ENCODE measurements at regions not wholly inside any gene's neighbourhood (a gene's known extent, or its start where the extent isn't known, plus 50 kb on each side); places are given as distances from the start of the nearest gene placed in this dataset.

GRCh38 chr18:39549144-39549543 is 1983.5 kb upstream of the CELF4 start:
- H3K4me3 ChIP-seq (ENCODE audit: extremely low read depth in 1 of 4, insufficient read depth in 2 of 4, low read depth in 3 of 4, low read length in 4 of 4), result no peak overlapping the region
- no peaks in the 10 kb centered on the region for H3K79me1 ChIP-seq (ENCODE audit: low read depth, low read length)
- no peak for FAIRE-seq
- no peak overlapping the region for H2AK5ac ChIP-seq (ENCODE audit: low read depth, low read length)
- TF ChIP-seq POU5F1 (IDR thresholded peaks at IDR 0.05; ENCODE audit: low read depth, low read length) (no peak), MAX (IDR thresholded peaks at IDR 0.05) (no peak), EP300 (IDR thresholded peaks at IDR 0.05; ENCODE audit: borderline replicate concordance in 1 of 2, low read depth in 2 of 2, low read length in 2 of 2) (no peak), CBX8 (IDR thresholded peaks at IDR 0.05; ENCODE audit: borderline replicate concordance, low read depth, low read length) (no peak), CTBP2 (IDR thresholded peaks at IDR 0.05; ENCODE audit: borderline replicate concordance, insufficient read depth, insufficient read length, low read length) (no peak), HDAC2 (IDR thresholded peaks at IDR 0.05; ENCODE audit: borderline replicate concordance in 1 of 2, low read depth in 2 of 2, low read length in 2 of 2) (no peak), RAD21 (IDR thresholded peaks at IDR 0.05 in 1 of 2, conservative IDR thresholded peaks at IDR 0.05 in 1 of 2; ENCODE audit: low read depth in 2 of 2, low read length in 2 of 2) (no peak), ZNF274 (IDR thresholded peaks at IDR 0.05; ENCODE audit: borderline replicate concordance, extremely low read depth, low read length) (no peak), CHD2 (IDR thresholded peaks at IDR 0.05; ENCODE audit: low read length) (no peak)
- no peak for DNase-seq (ENCODE audit: low read depth in 1 of 2, low spot score in 2 of 2)
- POLR2A ChIA-PET (ENCODE audit: partially characterized antibody), result no interaction called here
- no peaks in the 10 kb centered on the region for H3K36me3 ChIP-seq (ENCODE audit: control insufficient read depth in 2 of 4, insufficient read depth in 4 of 4, low read length in 3 of 4)
- no peak overlapping the region for H2BK12ac ChIP-seq (ENCODE audit: low read depth, low read length)
- H3K9ac ChIP-seq (replicated peaks in 1 of 4; ENCODE audit: extremely low read depth in 1 of 4, low read depth in 3 of 4, low read length in 3 of 4), result no peak overlapping the region
- H3K23me2 ChIP-seq (ENCODE audit: low read depth, low read length), result no peaks in the 10 kb centered on the region; the same call in 1 of the 2 replicates
- no peak overlapping the region for H4K8ac ChIP-seq (ENCODE audit: extremely low read depth, insufficient read depth, low read length)
- H4K91ac ChIP-seq (replicated peaks; ENCODE audit: insufficient read length, low read length), result no peak overlapping the region
- no peak overlapping the region for H4K5ac ChIP-seq (ENCODE audit: insufficient read length, low read depth, low read length)
- no peak overlapping the region for H2BK120ac ChIP-seq (replicated peaks; ENCODE audit: low read depth, low read length)
- H3K27me3 ChIP-seq (replicated peaks in 1 of 4; ENCODE audit: control insufficient read depth in 3 of 4, extremely low read depth in 1 of 4, insufficient read depth in 3 of 4, low read length in 3 of 4), result no peaks in the 10 kb centered on the region
- H3K56ac ChIP-seq (replicated peaks; ENCODE audit: insufficient read length, low read depth, low read length), result no peak overlapping the region
- H3K4me1 ChIP-seq (replicated peaks in 1 of 4; ENCODE audit: control insufficient read depth in 3 of 4, insufficient read depth in 4 of 4, low read length in 3 of 4), result no peaks in the 10 kb centered on the region
- no peak overlapping the region for H3K14ac ChIP-seq (ENCODE audit: insufficient read length)
- H3K4me2 ChIP-seq (ENCODE audit: insufficient read depth in 1 of 2, low read depth in 2 of 2, low read length in 2 of 2), result no peak overlapping the region
- H3K4ac ChIP-seq (replicated peaks; ENCODE audit: insufficient read length, low read depth, low read length), result no peak overlapping the region
- no peak overlapping the region for H3K23ac ChIP-seq (ENCODE audit: insufficient read length)
- H3K27ac ChIP-seq (ENCODE audit: low read depth, low read length), result no peak overlapping the region
- no peaks in the 10 kb centered on the region for H3K79me2 ChIP-seq (ENCODE audit: control insufficient read depth in 1 of 2, insufficient read depth in 2 of 2, low read length in 2 of 2)
- H4K20me1 ChIP-seq (replicated peaks in 1 of 2; ENCODE audit: control insufficient read depth in 1 of 2, insufficient read depth in 2 of 2, low read length in 2 of 2), result no peaks in the 10 kb centered on the region
- no peak overlapping the region for H2BK5ac ChIP-seq (ENCODE audit: low read depth, low read length)
- 96% methylated on average over 1 of the region's 1 CpG; no CpG with 5 or more reads in 1 of the 2 experiments for WGBS, 2 experiments (ENCODE audit: extremely low coverage in 1 of 2, insufficient coverage in 1 of 2, insufficient read length in 1 of 2, insufficient replicate concordance in 2 of 2, low coverage in 1 of 2, low lambda C conversion rate in 2 of 2, missing lambda C conversion rate in 1 of 2)
- H2AFZ ChIP-seq (ENCODE audit: low read length), result no peak overlapping the region
- H2BK20ac ChIP-seq (ENCODE audit: low read length), result no peak overlapping the region
- H3K9me3 ChIP-seq (ENCODE audit: insufficient read depth in 2 of 2, low read depth in 1 of 2, low read length in 1 of 2), result no peaks in the 10 kb centered on the region
- CTCF ChIA-PET (ENCODE audit: partially characterized antibody), result interaction anchor here (0.6 kb wide), 1 partner anchor 131 kb away, joined by 4 read pairs; no protein-coding TSS in a partner anchor
- H2BK15ac ChIP-seq (ENCODE audit: low read length), result no peak overlapping the region
- H3K18ac ChIP-seq (ENCODE audit: extremely low read depth, low read length), result no peak overlapping the region

Measured in H1 (cell line).